B cell (primary cell): ENCODE measurements at regions not wholly inside any gene's neighbourhood (a gene's known extent, or its start where the extent isn't known, plus 50 kb on each side); places are given as distances from the start of the nearest gene placed in this dataset.

Experiments used
- ATAC-seq: fragments of 200-7000 bp; cut with Tn5 transposase; one replicate; pipeline ENCODE4 v1.10.0; 2021; ENCODE audit warnings: low read depth, mild to moderate bottlenecking, moderate number of reproducible peaks, moderate library complexity
- CTCF ChIA-PET: fragments of 350-600 bp; sonication (Branson Sonifier 250); formaldehyde crosslinking; loops from one replicate; lab custom pipeline; 2021; ENCODE audit warnings: antibody characterized with exemption, inconsistent platforms; lab: Charles Lee
- POLR2A ChIA-PET: fragments of 350-600 bp; sonication (Branson Sonifier 250); formaldehyde crosslinking; loops from one replicate; lab custom pipeline; 2021; ENCODE audit warnings: antibody characterized with exemption; lab: Charles Lee
- DNase-seq: peaks from one replicate; pipeline ENCODE4 v3.0.0; 2013
- H2AFZ ChIP-seq: 2 replicates; pipeline ENCODE4 v1.6.1; 2012; ENCODE audit warnings: mild to moderate bottlenecking, low read depth, low read length; ENCODE audit not compliant: insufficient read depth, poor library complexity, severe bottlenecking
- H3K27ac ChIP-seq, 2 donors: 1 replicate in 1 of 2; 2 replicates in 1 of 2; pipeline ENCODE4 v1.5.1; 2012 to 2013; ENCODE audit warnings: low read length in 2 of 2, mild to moderate bottlenecking in 2 of 2, moderate library complexity in 1 of 2
- H3K27me3 ChIP-seq, 4 experiments: fragments of 200-600 bp in 1 of 4; sonication (generic) in 1 of 4; replicated peaks in 1 of 4; 1 replicate in 2 of 4; 2 replicates in 2 of 4; pipeline versions ENCODE4 v1.6.1 to v1.7.0; 2013 to 2016; ENCODE audit warnings: low read length in 3 of 4, mild to moderate bottlenecking in 2 of 4, mixed read lengths in 1 of 4, moderate library complexity in 1 of 4; ENCODE audit not compliant: insufficient read depth in 4 of 4, control insufficient read depth in 3 of 4; ENCODE audit errors: control extremely low read depth in 1 of 4
- H3K36me3 ChIP-seq, 2 experiments: replicated peaks in 1 of 2; 1 replicate in 1 of 2; 2 replicates in 1 of 2; pipeline versions ENCODE4 v1.6.1 to v1.7.1; 2013; ENCODE audit warnings: low read length in 1 of 2; ENCODE audit not compliant: insufficient read depth in 2 of 2, control insufficient read depth in 1 of 2; ENCODE audit errors: control extremely low read depth in 1 of 2, extremely low read depth in 1 of 2
- H3K4me1 ChIP-seq, 2 donors: fragments of 200-600 bp in 1 of 2; sonication (generic) in 1 of 2; 1 replicate in 1 of 2; 2 replicates in 1 of 2; pipeline versions ENCODE4 v1.5.1 to v1.6.1; 2013 to 2017; ENCODE audit warnings: low read length in 2 of 2; ENCODE audit not compliant: control insufficient read depth in 2 of 2, insufficient read depth in 2 of 2
- H3K4me2 ChIP-seq: replicated peaks from 2 replicates; pipeline ENCODE3; 2012; ENCODE audit warnings: mild to moderate bottlenecking, low read depth, low read length; ENCODE audit not compliant: poor library complexity, severe bottlenecking
- H3K4me3 ChIP-seq, 5 experiments: fragments of 200-600 bp in 1 of 5; sonication (generic) in 1 of 5; 1 replicate in 3 of 5; 2 replicates in 2 of 5; pipeline versions ENCODE4 v1.5.1 to v1.7.0; 2011 to 2016; ENCODE audit warnings: low read length in 4 of 5, mild to moderate bottlenecking in 4 of 5, low read depth in 2 of 5, control low read depth in 1 of 5, moderate library complexity in 1 of 5; ENCODE audit not compliant: insufficient read depth in 1 of 5; ENCODE audit errors: control extremely low read depth in 1 of 5, extremely low read depth in 1 of 5
- H3K79me2 ChIP-seq: fragments of 200-600 bp; sonication (generic); one replicate; pipeline ENCODE4 v1.6.0; 2016; ENCODE audit warnings: low read length; ENCODE audit not compliant: control insufficient read depth, insufficient read depth
- H3K9ac ChIP-seq: fragments of 200-600 bp; sonication (generic); 2 replicates; pipeline ENCODE4 v1.6.1; 2017; ENCODE audit warnings: mild to moderate bottlenecking, low read length, moderate library complexity
- H3K9me3 ChIP-seq, 3 donors: one replicate each; pipeline versions ENCODE4 v1.6.1 to v1.7.1; 2013; ENCODE audit warnings: low read length in 2 of 3; ENCODE audit not compliant: control insufficient read depth in 2 of 3, insufficient read depth in 1 of 3; ENCODE audit errors: control extremely low read depth in 1 of 3
- H4K20me1 ChIP-seq: 2 replicates; pipeline ENCODE4 v1.6.0; 2012; ENCODE audit warnings: mild to moderate bottlenecking, low read length; ENCODE audit not compliant: insufficient read depth, control insufficient read depth, poor library complexity, severe bottlenecking
- H3K27ac Mint-ChIP-seq: one replicate; pipeline ENCODE4 v1.8.0; 2021; ENCODE audit warnings: mixed read lengths
- H3K27me3 Mint-ChIP-seq: one replicate; pipeline ENCODE4 v1.8.0; 2021; ENCODE audit warnings: mixed read lengths
- H3K4me1 Mint-ChIP-seq: one replicate; pipeline ENCODE4 v1.8.0; 2021; ENCODE audit warnings: mixed read lengths
- H3K4me3 Mint-ChIP-seq: one replicate; pipeline ENCODE4 v1.8.0; 2021; ENCODE audit warnings: mixed read lengths
- H3K9me3 Mint-ChIP-seq: one replicate; pipeline ENCODE4 v1.8.0; 2022; ENCODE audit warnings: mixed read lengths; ENCODE audit not compliant: insufficient read depth
- CTCF ChIP-seq: fragments of 200-600 bp; IDR thresholded peaks from one replicate; pipeline ENCODE4 v1.8.0; 2022; ENCODE audit warnings: antibody characterized with exemption, mild to moderate bottlenecking
- EZH2 ChIP-seq: IDR thresholded peaks from 2 replicates; pipeline ENCODE4 v1.6.1; 2012; ENCODE audit warnings: borderline replicate concordance, low read depth, mild to moderate bottlenecking, moderate library complexity, low read length; ENCODE audit not compliant: insufficient read depth, poor library complexity, severe bottlenecking
- WGBS: methylation state at CpG from one replicate; pipeline ENCODE4 v1.1.5; 2013; ENCODE audit warnings: missing lambda C conversion rate; ENCODE audit not compliant: insufficient coverage; 5-methylcytosine and 5-hydroxymethylcytosine counted together
- intact Hi-C: fragments of 100-400 bp; cut with micrococcal nuclease; formaldehyde crosslinking; loops from one replicate; pipeline ENCODE4 v1.10.0; 2022

DNA sequence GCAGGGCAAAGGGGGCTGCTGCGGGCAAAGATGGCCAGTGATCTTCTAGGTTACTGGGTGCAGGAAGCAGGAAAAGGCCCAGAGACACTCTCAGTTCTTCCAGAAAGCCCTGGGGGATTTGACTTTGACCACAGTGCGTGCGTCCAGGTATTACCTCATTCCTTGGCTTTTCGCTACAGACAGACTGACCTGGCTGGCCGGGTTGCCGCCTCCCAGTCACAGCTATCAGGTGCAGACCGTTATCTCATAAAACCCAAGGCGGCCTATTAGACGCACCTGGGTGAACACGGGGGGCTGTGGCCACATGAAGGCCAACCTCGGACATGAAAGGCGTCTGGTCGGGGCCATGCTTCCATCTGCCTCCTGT lies 80.3 kb downstream of the FOXL3 start:
- no peak overlapping the region for H3K27ac Mint-ChIP-seq
- peaks cover 19% of the 10 kb centered on the region for H3K27me3 Mint-ChIP-seq
- H3K4me2 ChIP-seq = no peak overlapping the region
- TF ChIP-seq EZH2 (no peak), CTCF (no peak)
- ChIA-PET CTCF (no interaction called here), POLR2A (no interaction called here)
- H3K9me3 ChIP-seq = peaks cover 0 to 11% (median 0%) of the 10 kb centered on the region in 3 donors
- H2AFZ ChIP-seq = no peak overlapping the region
- H3K4me3 ChIP-seq = no peak overlapping the region
- H3K4me1 ChIP-seq = peaks cover 15 to 17% of the 10 kb centered on the region in 2 donors
- no peaks in the 10 kb centered on the region for H3K79me2 ChIP-seq
- WGBS = 88% methylated on average over 13 of the region's 13 CpGs
- no peak overlapping the region for H3K27ac ChIP-seq
- no peak overlapping the region for H3K4me3 Mint-ChIP-seq
- peaks cover 18% of the 10 kb centered on the region for H3K4me1 Mint-ChIP-seq
- H3K9me3 Mint-ChIP-seq = no peaks in the 10 kb centered on the region
- H3K27me3 ChIP-seq = peaks cover 0 to 17% (median 3%) of the 10 kb centered on the region in 4 experiments
- intact Hi-C loops = no loop called here
- no peaks in the 10 kb centered on the region for H4K20me1 ChIP-seq
- H3K36me3 ChIP-seq = no peaks in the 10 kb centered on the region
- no peak for ATAC-seq
- DNase-seq = no peak
- no peak overlapping the region for H3K9ac ChIP-seq

DNA sequence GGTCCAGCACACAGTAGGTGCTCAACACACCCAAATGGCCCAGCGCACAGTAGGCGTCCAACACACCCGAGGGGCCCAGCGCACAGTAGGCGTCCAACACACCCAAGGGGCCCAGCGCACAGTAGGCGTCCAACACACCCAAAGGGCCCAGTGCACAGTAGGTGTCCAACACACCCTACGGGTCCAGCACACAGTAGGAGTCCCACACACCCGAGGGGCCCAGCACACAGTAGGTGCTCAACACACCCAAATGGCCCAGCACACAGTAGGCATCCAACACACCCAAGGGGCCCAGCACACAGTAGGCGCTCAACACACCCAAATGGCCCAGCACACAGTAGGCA lies 80.8 kb downstream of the FOXL3 start:
- ATAC-seq (no peak), DNase-seq (no peak)
- no peaks in the 10 kb centered on the region for H3K9me3 Mint-ChIP-seq
- H3K4me1 ChIP-seq = peaks cover 12 to 14% of the 10 kb centered on the region in 2 donors
- peaks cover 0 to 6% (median 0%) of the 10 kb centered on the region in 3 donors for H3K9me3 ChIP-seq
- no peak overlapping the region for H3K9ac ChIP-seq
- no peak overlapping the region for H3K4me2 ChIP-seq
- intact Hi-C loops = no loop called here
- no peak overlapping the region for H2AFZ ChIP-seq
- no peak overlapping the region for H3K4me3 Mint-ChIP-seq
- ChIA-PET CTCF (no interaction called here), POLR2A (no interaction called here)
- no peaks in the 10 kb centered on the region for H3K79me2 ChIP-seq
- no peak overlapping the region for H3K4me3 ChIP-seq
- no peak overlapping the region for H3K27ac ChIP-seq
- peaks cover 0 to 12% (median 3%) of the 10 kb centered on the region in 4 experiments for H3K27me3 ChIP-seq
- TF ChIP-seq EZH2 (no peak), CTCF (no peak)
- no peaks in the 10 kb centered on the region for H3K36me3 ChIP-seq
- no peak overlapping the region for H3K27ac Mint-ChIP-seq
- peaks cover 15% of the 10 kb centered on the region for H3K4me1 Mint-ChIP-seq
- H4K20me1 ChIP-seq = no peaks in the 10 kb centered on the region
- 84% methylated on average over 8 of the region's 10 CpGs for WGBS
- peaks cover 14% of the 10 kb centered on the region for H3K27me3 Mint-ChIP-seq
